Activated B cell treated with CpG ODN at 0.5 μM for 24 hours (primary cell): ENCODE measurements at regions not wholly inside any gene's neighbourhood (a gene's known extent, or its start where the extent isn't known, plus 50 kb on each side); places are given as distances from the start of the nearest gene placed in this dataset.

Source experiments
- ATAC-seq: fragments of 200-7000 bp; cut with Tn5 transposase; one replicate; pipeline ENCODE4 v1.10.0; 2021; ENCODE audit warnings: low read depth, mild to moderate bottlenecking, moderate library complexity
- CTCF ChIA-PET: fragments of 350-600 bp; sonication (Branson Sonifier 250); formaldehyde crosslinking; loops from one replicate; lab custom pipeline; 2021; ENCODE audit warnings: antibody characterized with exemption; lab: Charles Lee
- POLR2A ChIA-PET: fragments of 350-600 bp; sonication (Branson Sonifier 250); formaldehyde crosslinking; loops from one replicate; lab custom pipeline; 2021; ENCODE audit warnings: antibody characterized with exemption; lab: Charles Lee
- DNase-seq: peaks from one replicate; pipeline ENCODE4 v3.0.0; 2022
- H3K27ac Mint-ChIP-seq: one replicate; pipeline ENCODE4 v1.8.0; 2020; ENCODE audit warnings: mixed read lengths
- H3K27me3 Mint-ChIP-seq: one replicate; pipeline ENCODE4 v1.8.0; 2021; ENCODE audit warnings: mixed read lengths
- H3K36me3 Mint-ChIP-seq: one replicate; pipeline ENCODE4 v1.8.0; 2021; ENCODE audit warnings: low read depth, mixed read lengths
- H3K4me1 Mint-ChIP-seq: one replicate; pipeline ENCODE4 v1.8.0; 2021; ENCODE audit warnings: mixed read lengths
- H3K4me3 Mint-ChIP-seq: one replicate; pipeline ENCODE4 v1.8.0; 2020; ENCODE audit warnings: mild to moderate bottlenecking, mixed read lengths
- H3K9me3 Mint-ChIP-seq: one replicate; pipeline ENCODE4 v1.8.0; 2020; ENCODE audit warnings: mixed read lengths
- CTCF ChIP-seq: fragments of 200-600 bp; IDR thresholded peaks from one replicate; pipeline ENCODE4 v1.8.0; 2022; ENCODE audit warnings: antibody characterized with exemption, mild to moderate bottlenecking
- intact Hi-C: fragments of 100-400 bp; cut with micrococcal nuclease; formaldehyde crosslinking; loops from one replicate; pipeline ENCODE4 v1.15.1; 2024

- H3K27me3 Mint-ChIP-seq, result no peaks in the 10 kb centered on the region
- no peak overlapping the region for H3K4me3 Mint-ChIP-seq
- peaks cover 35% of the 10 kb centered on the region for H3K36me3 Mint-ChIP-seq
- ChIA-PET POLR2A (no interaction called here), CTCF (no interaction called here)
- no peaks in the 10 kb centered on the region for H3K9me3 Mint-ChIP-seq
- DNase-seq, result no peak
- intact Hi-C loops, result no loop called here
- no peak overlapping the region for H3K27ac Mint-ChIP-seq
- no peak for TF ChIP-seq CTCF
- ATAC-seq, result no peak
- peaks cover 42% of the 10 kb centered on the region for H3K4me1 Mint-ChIP-seq
Measured at GRCh38 chr19:46925548-46925950, 64.8 kb downstream of the ARHGAP35 start.

- intact Hi-C loops, result no loop called here
Measured at GRCh38 chr19:46926170-46927071, 65.6 kb downstream of the ARHGAP35 start.

GRCh38 chr19:46927106-46927505 is 66.3 kb downstream of the ARHGAP35 start:
- intact Hi-C loops, result no loop called here
- no peak for TF ChIP-seq CTCF
- ChIA-PET CTCF (no interaction called here), POLR2A (no interaction called here)
- H3K4me1 Mint-ChIP-seq, result peaks cover 46% of the 10 kb centered on the region
- H3K36me3 Mint-ChIP-seq, result peaks cover 19% of the 10 kb centered on the region
- H3K27ac Mint-ChIP-seq, result no peak overlapping the region
- H3K27me3 Mint-ChIP-seq, result no peaks in the 10 kb centered on the region
- DNase-seq (no peak), ATAC-seq (no peak)
- H3K4me3 Mint-ChIP-seq, result no peak overlapping the region
- no peaks in the 10 kb centered on the region for H3K9me3 Mint-ChIP-seq

More at GRCh38 chr19:46926170-46927071, 65.6 kb downstream of the ARHGAP35 start:
- no peak for ATAC-seq
- TF ChIP-seq CTCF, result no peak
- peaks cover 26% of the 10 kb centered on the region for H3K36me3 Mint-ChIP-seq
- peaks cover 45% of the 10 kb centered on the region for H3K4me1 Mint-ChIP-seq
- POLR2A ChIA-PET, result no interaction called here
- H3K27ac Mint-ChIP-seq, result no peak overlapping the region
- H3K4me3 Mint-ChIP-seq, result no peak overlapping the region
- DNase-seq, result no peak
- H3K9me3 Mint-ChIP-seq, result no peaks in the 10 kb centered on the region
- H3K27me3 Mint-ChIP-seq, result no peaks in the 10 kb centered on the region
- CTCF ChIA-PET, result no interaction called here

- Mint-ChIP-seq H3K4me3 (no peak overlapping the region), H3K9me3 (no peaks in the 10 kb centered on the region), H3K27ac (no peak overlapping the region), H3K27me3 (no peaks in the 10 kb centered on the region), H3K4me1 (peaks cover 46% of the 10 kb centered on the region), H3K36me3 (peaks cover 14% of the 10 kb centered on the region)
- intact Hi-C loops, result no loop called here
- ATAC-seq (no peak), DNase-seq (no peak)
- POLR2A ChIA-PET, result no interaction called here
- CTCF ChIA-PET, result no interaction called here
- no peak for TF ChIP-seq CTCF
Measured at GRCh38 chr19:46927893-46928292, 67.1 kb downstream of the ARHGAP35 start.

- peaks cover 12% of the 10 kb centered on the region for H3K36me3 Mint-ChIP-seq
- intact Hi-C loops, result no loop called here
- no peak overlapping the region for H3K27ac Mint-ChIP-seq
Measured at GRCh38 chr19:46928951-46929350, 68.2 kb downstream of the ARHGAP35 start.

More at GRCh38 chr19:46928951-46929350, 68.2 kb downstream of the ARHGAP35 start:
- Mint-ChIP-seq H3K4me1 (peaks cover 49% of the 10 kb centered on the region), H3K4me3 (no peak overlapping the region), H3K9me3 (no peaks in the 10 kb centered on the region), H3K27me3 (no peaks in the 10 kb centered on the region)
- CTCF ChIA-PET, result no interaction called here
- POLR2A ChIA-PET, result no interaction called here
- no peak for TF ChIP-seq CTCF
- DNase-seq, result no peak
- no peak for ATAC-seq
